GM19240 (cell line): ENCODE measurements at regions not wholly inside any gene's neighbourhood (a gene's known extent, or its start where the extent isn't known, plus 50 kb on each side); places are given as distances from the start of the nearest gene placed in this dataset.
"Not testable (repeated sequence)": the region's sequence is repeated elsewhere in the genome, so short reads cannot be mapped to it uniquely, and the experiment has no call there.

ENCODE experiments used
- DNase-seq: peaks from one replicate; pipeline ENCODE4 v3.0.0; 2011; ENCODE audit warnings: low spot score; ENCODE audit not compliant: insufficient read length

GRCh38 chr13:99075268-99076191, 97.7 kb upstream of the DOCK9 start:
- no peak for DNase-seq

GRCh38 chr13:99078017-99078771, 100.3 kb upstream of the DOCK9 start:
- DNase-seq, result no peak

- no peak for DNase-seq
Measured at GRCh38 chr13:99080131-99080530, 102.3 kb upstream of the DOCK9 start.

GRCh38 chr13:99083981-99084380, 106.1 kb upstream of the DOCK9 start:
- no peak for DNase-seq

- no peak for DNase-seq
Measured at GRCh38 chr13:99085139-99085807, 107.4 kb upstream of the DOCK9 start.

- DNase-seq, result no peak
Measured at GRCh38 chr13:99085808-99086266, 108.0 kb upstream of the DOCK9 start.

GRCh38 chr13:99086267-99087097, 108.6 kb upstream of the DOCK9 start:
- DNase-seq, result peak; percentile 42

- DNase-seq, result peak; percentile 98
Measured at GRCh38 chr13:99087098-99087953, 109.5 kb upstream of the DOCK9 start.

- DNase-seq, result no peak
Measured at GRCh38 chr13:99087954-99088491, 110.2 kb upstream of the DOCK9 start.

- DNase-seq, result no peak
Measured at GRCh38 chr13:99093997-99094396, 106.7 kb upstream of the UBAC2 start.

- not testable (repeated sequence) for DNase-seq
Measured at GRCh38 chr13:99101831-99102230, 98.8 kb upstream of the UBAC2 start.

- DNase-seq, result no peak
Measured at GRCh38 chr13:99103536-99103935, 97.1 kb upstream of the UBAC2 start.

- DNase-seq, result no peak
Measured at GRCh38 chr13:99104396-99104795, 96.3 kb upstream of the UBAC2 start.

GRCh38 chr13:99105160-99105559, 95.5 kb upstream of the UBAC2 start:
- DNase-seq, result no peak

- no peak for DNase-seq
Measured at GRCh38 chr13:99113351-99113750, 87.3 kb upstream of the UBAC2 start.

GRCh38 chr13:99118179-99118578, 82.5 kb upstream of the UBAC2 start:
- no peak for DNase-seq

- DNase-seq, result no peak
Measured at GRCh38 chr13:99119656-99120055, 81.0 kb upstream of the UBAC2 start.

- no peak for DNase-seq
Measured at GRCh38 chr13:99120751-99121150, 79.9 kb upstream of the UBAC2 start.

- no peak for DNase-seq
Measured at GRCh38 chr13:99122171-99122570, 78.5 kb upstream of the UBAC2 start.
